Neural cell (in vitro differentiated cells): ENCODE measurements at regions not wholly inside any gene's neighbourhood (a gene's known extent, or its start where the extent isn't known, plus 50 kb on each side); places are given as distances from the start of the nearest gene placed in this dataset.

ENCODE experiments used
- CTCF ChIP-seq: fragments of 450-650 bp; IDR thresholded peaks from 2 replicates; pipeline ENCODE4 v1.5.1; 2014; ENCODE audit warnings: antibody characterized with exemption, mild to moderate bottlenecking, moderate library complexity; ENCODE audit not compliant: poor library complexity, severe bottlenecking
- POLR2AphosphoS5 ChIP-seq: IDR thresholded peaks from 2 replicates; pipeline ENCODE4 v1.6.1; 2012
- TAF1 ChIP-seq: IDR thresholded peaks from 2 replicates; pipeline ENCODE4 v1.6.1; 2012; ENCODE audit warnings: low read depth

GRCh38 chr2:150866431-150866830 is 379.0 kb upstream of the RND3 start:
- no peak for TF ChIP-seq POLR2AphosphoS5
- TF ChIP-seq TAF1: no peak
- TF ChIP-seq CTCF: no peak
